Endodermal cell (in vitro differentiated cells): ENCODE measurements at regions not wholly inside any gene's neighbourhood (a gene's known extent, or its start where the extent isn't known, plus 50 kb on each side); places are given as distances from the start of the nearest gene placed in this dataset.

Experiments used
- DNase-seq: peaks from one replicate; pipeline ENCODE4 v3.0.0-alpha.2; 2017
- H3K27ac ChIP-seq: 2 replicates; pipeline ENCODE4 v1.5.1; 2013; ENCODE audit warnings: mild to moderate bottlenecking, low read depth, low read length, moderate library complexity
- H3K27me3 ChIP-seq: 2 replicates; pipeline ENCODE4 v1.6.1; 2013; ENCODE audit warnings: mild to moderate bottlenecking, low read length, moderate library complexity; ENCODE audit not compliant: insufficient read depth, control insufficient read depth, poor library complexity, severe bottlenecking
- H3K36me3 ChIP-seq: 2 replicates; pipeline ENCODE4 v1.7.0; 2013; ENCODE audit warnings: mild to moderate bottlenecking, low read length, moderate library complexity; ENCODE audit not compliant: control insufficient read depth, insufficient read depth
- H3K4me1 ChIP-seq: one replicate; pipeline ENCODE4 v1.7.0; 2013; ENCODE audit warnings: low read length; ENCODE audit not compliant: control insufficient read depth, insufficient read depth
- H3K4me3 ChIP-seq: 2 replicates; pipeline ENCODE4 v1.5.1; 2013; ENCODE audit warnings: mild to moderate bottlenecking, low read length, moderate library complexity
- H3K9ac ChIP-seq: 2 replicates; pipeline ENCODE4 v1.6.1; 2013; ENCODE audit warnings: mild to moderate bottlenecking, low read length, moderate library complexity; ENCODE audit not compliant: poor library complexity, severe bottlenecking; ENCODE audit errors: extremely low read depth
- H3K9me3 ChIP-seq: 2 replicates; pipeline ENCODE4 v1.6.1; 2013; ENCODE audit warnings: mild to moderate bottlenecking, low read length, moderate library complexity; ENCODE audit not compliant: control insufficient read depth
- H3K27ac Mint-ChIP-seq: 2 replicates; pipeline ENCODE4 v1.8.0; 2020; ENCODE audit warnings: mixed read lengths
- H3K27me3 Mint-ChIP-seq: 2 replicates; pipeline ENCODE4 v1.8.0; 2021; ENCODE audit warnings: mild to moderate bottlenecking, mixed read lengths; ENCODE audit not compliant: insufficient read depth
- H3K36me3 Mint-ChIP-seq: 2 replicates; pipeline ENCODE4 v1.8.0; 2020; ENCODE audit warnings: low read depth, mixed read lengths
- H3K4me1 Mint-ChIP-seq: 2 replicates; pipeline ENCODE4 v1.8.0; 2020; ENCODE audit warnings: mixed read lengths
- H3K4me3 Mint-ChIP-seq: 2 replicates; pipeline ENCODE4 v1.8.0; 2020; ENCODE audit warnings: mild to moderate bottlenecking, moderate library complexity, mixed read lengths
- H3K9me3 Mint-ChIP-seq: 2 replicates; pipeline ENCODE4 v1.8.0; 2020; ENCODE audit warnings: mild to moderate bottlenecking, mixed read lengths
- CTCF ChIP-seq: fragments of 200-600 bp; sonication (generic); conservative IDR thresholded peaks from 2 replicates; pipeline ENCODE4 v1.5.0; 2021; ENCODE audit warnings: antibody characterized with exemption, mild to moderate bottlenecking
- WGBS, 2 experiments: methylation state at CpG; one replicate each; pipeline versions ENCODE4 v1.1.5 to v1.1.7; 2013; ENCODE audit warnings: missing lambda C conversion rate in 2 of 2, mixed read lengths in 1 of 2; ENCODE audit not compliant: insufficient coverage in 1 of 2, insufficient read length in 1 of 2; 5-methylcytosine and 5-hydroxymethylcytosine counted together

- DNase-seq, result no peak
- no peaks in the 10 kb centered on the region for H3K36me3 Mint-ChIP-seq
- no peaks in the 10 kb centered on the region for H3K36me3 ChIP-seq
Measured at GRCh38 chrY:19303136-19303535, 441.4 kb downstream of the KDM5D start.

GRCh38 chrY:19290925-19291324, 453.6 kb downstream of the KDM5D start:
- no peak overlapping the region for H3K4me3 ChIP-seq
- H3K27me3 ChIP-seq, result no peaks in the 10 kb centered on the region
- H3K27ac ChIP-seq, result no peak overlapping the region
- H3K4me1 ChIP-seq, result no peaks in the 10 kb centered on the region
- Mint-ChIP-seq H3K4me1 (no peaks in the 10 kb centered on the region), H3K36me3 (no peaks in the 10 kb centered on the region), H3K27ac (no peak overlapping the region), H3K27me3 (no peaks in the 10 kb centered on the region), H3K9me3 (no peaks in the 10 kb centered on the region), H3K4me3 (no peak overlapping the region)
- H3K9me3 ChIP-seq, result no peaks in the 10 kb centered on the region
- no peak overlapping the region for H3K9ac ChIP-seq
- DNase-seq, result no peak
- 40% methylated on average over 2 of the region's 2 CpGs; no CpG with 5 or more reads in 1 of the 2 experiments for WGBS, 2 experiments
- TF ChIP-seq CTCF, result no peak
- no peaks in the 10 kb centered on the region for H3K36me3 ChIP-seq

More at GRCh38 chrY:19303136-19303535, 441.4 kb downstream of the KDM5D start:
- no peaks in the 10 kb centered on the region for H3K9me3 Mint-ChIP-seq
- no peaks in the 10 kb centered on the region for H3K27me3 ChIP-seq
- H3K27me3 Mint-ChIP-seq, result no peaks in the 10 kb centered on the region
- H3K4me3 ChIP-seq, result no peak overlapping the region
- H3K9ac ChIP-seq, result no peak overlapping the region
- H3K9me3 ChIP-seq, result peaks cover 13% of the 10 kb centered on the region
- H3K27ac Mint-ChIP-seq, result no peak overlapping the region
- H3K27ac ChIP-seq, result no peak overlapping the region
- no peak overlapping the region for H3K4me3 Mint-ChIP-seq
- TF ChIP-seq CTCF, result no peak
- no peaks in the 10 kb centered on the region for H3K4me1 ChIP-seq
- H3K4me1 Mint-ChIP-seq, result no peaks in the 10 kb centered on the region

DNA sequence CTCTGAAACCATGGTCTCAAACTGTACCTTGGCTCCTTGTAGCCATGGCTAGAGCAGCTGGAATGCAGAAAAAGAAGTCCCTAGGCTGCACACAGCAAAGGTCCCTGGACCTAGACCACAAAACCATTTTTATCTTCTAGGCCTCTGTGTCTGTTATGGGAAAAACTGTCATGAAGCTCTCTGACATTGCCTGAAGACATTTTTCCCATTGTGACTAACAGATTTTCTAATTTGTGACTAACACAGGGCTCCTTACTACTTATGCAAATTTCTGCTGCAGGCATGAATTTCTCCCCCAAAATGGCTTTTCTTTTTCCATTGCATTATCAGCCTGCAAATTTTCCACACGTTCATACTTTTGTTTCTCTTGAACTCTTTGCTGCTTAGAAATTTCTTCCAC, 470.4 kb downstream of the KDM5D start:
- H3K4me1 Mint-ChIP-seq, result no peaks in the 10 kb centered on the region
- H3K9me3 Mint-ChIP-seq, result no peaks in the 10 kb centered on the region
- Histone ChIP-seq H3K4me3 (no peak overlapping the region), H3K27ac (no peak overlapping the region), H3K36me3 (no peaks in the 10 kb centered on the region), H3K27me3 (no peaks in the 10 kb centered on the region), H3K9me3 (no peaks in the 10 kb centered on the region), H3K4me1 (no peaks in the 10 kb centered on the region), H3K9ac (no peak overlapping the region)
- 86 to 100% methylated on average over 1 of the region's 1 CpG for WGBS, 2 experiments
- no peak overlapping the region for H3K4me3 Mint-ChIP-seq
- H3K27me3 Mint-ChIP-seq, result no peaks in the 10 kb centered on the region
- H3K36me3 Mint-ChIP-seq, result no peaks in the 10 kb centered on the region
- DNase-seq, result no peak
- no peak for TF ChIP-seq CTCF
- H3K27ac Mint-ChIP-seq, result no peak overlapping the region
